HepG2 (cell line): ENCODE measurements at regions not wholly inside any gene's neighbourhood (a gene's known extent, or its start where the extent isn't known, plus 50 kb on each side); places are given as distances from the start of the nearest gene placed in this dataset.

Experiments used
- ATAC-seq: fragments of 200-7000 bp; cut with Tn5 transposase; 3 replicates; pipeline ENCODE4 v1.9.1; 2020; ENCODE audit warnings: mild to moderate bottlenecking, moderate library complexity
- BruUV-seq: library from RNA; stranded (reverse); fragments of 400-500 nt; replicated peaks from 2 replicates; lab custom pipeline; 2021; lab: Mats Ljungman, UMichigan
- CTCF ChIA-PET: fragments of 300-600 bp; formaldehyde crosslinking; extraction: SDS; loops from one replicate; lab custom pipeline; 2021; ENCODE audit warnings: low total read pairs, inconsistent platforms, low intra/inter-chr PET ratio; lab: Yijun Ruan, JAX
- POLR2A ChIA-PET: fragments of 350-600 bp; sonication (Branson Sonifier 250); formaldehyde crosslinking; loops from one replicate; lab custom pipeline; 2020; ENCODE audit warnings: antibody characterized with exemption, inconsistent platforms; lab: Yijun Ruan, JAX
- DNase-seq: peaks from one replicate; pipeline ENCODE4 v3.0.0-alpha.2; 2015; ENCODE audit warnings: low spot score
- FAIRE-seq: peaks from 3 replicates; lab custom pipeline; 2011; peaks lifted over from hg19 to GRCh38; lab: Jason Lieb, UNC
- H2AFZ ChIP-seq: one replicate; pipeline ENCODE4 v1.6.1; 2011; ENCODE audit warnings: low read length, inconsistent platforms
- H3K27ac ChIP-seq: fragments of 300-600 bp; 3 replicates; pipeline ENCODE4 v1.8.0; 2011; ENCODE audit warnings: mixed run types, mild to moderate bottlenecking, mixed read lengths, low read length, inconsistent platforms; ENCODE audit not compliant: insufficient read depth; ENCODE audit errors: extremely low read length
- H3K27me3 ChIP-seq, 2 experiments: fragments of 200-600 bp in 1 of 2; 2 replicates in 1 of 2; 3 replicates in 1 of 2; pipeline versions ENCODE4 v1.6.0 to v1.8.0; 2011; ENCODE audit warnings: low read length in 2 of 2, mild to moderate bottlenecking in 2 of 2, moderate library complexity in 2 of 2, inconsistent platforms in 1 of 2; ENCODE audit not compliant: insufficient read depth in 2 of 2, control insufficient read depth in 1 of 2
- H3K36me3 ChIP-seq, 2 experiments: fragments of 200-600 bp in 1 of 2; replicated peaks in 1 of 2; 2 replicates in 1 of 2; 3 replicates in 1 of 2; pipeline versions ENCODE4 v1.5.1 to v1.8.0; 2011; ENCODE audit warnings: low read length in 2 of 2, inconsistent platforms in 1 of 2; ENCODE audit not compliant: insufficient read depth in 2 of 2, control insufficient read depth in 1 of 2
- H3K4me1 ChIP-seq: 2 replicates; pipeline ENCODE4 v1.5.1; 2012; ENCODE audit warnings: low read length, inconsistent platforms; ENCODE audit not compliant: insufficient read depth
- H3K4me2 ChIP-seq: 2 replicates; pipeline ENCODE4 v1.6.0; 2011; ENCODE audit warnings: low read depth, low read length, inconsistent platforms
- H3K4me3 ChIP-seq, 3 experiments: fragments of 200-600 bp in 1 of 3; sonication (generic), shearing (Covaris generic) in 1 of 3; replicated peaks in 1 of 3; 2 replicates each; pipeline ENCODE4 v1.5.1; 2011 to 2016; ENCODE audit warnings: low read length in 3 of 3, inconsistent platforms in 2 of 3, low read depth in 2 of 3, mild to moderate bottlenecking in 2 of 3, control low read depth in 1 of 3, mixed read lengths in 1 of 3; ENCODE audit not compliant: insufficient read depth in 1 of 3
- H3K79me2 ChIP-seq: one replicate; pipeline ENCODE4 v1.6.1; 2011; ENCODE audit warnings: low read length, inconsistent platforms; ENCODE audit not compliant: insufficient read depth
- H3K9ac ChIP-seq: 2 replicates; pipeline ENCODE4 v1.6.0; 2011; ENCODE audit warnings: mild to moderate bottlenecking, low read depth, low read length, inconsistent platforms; ENCODE audit not compliant: insufficient read depth
- H3K9me3 ChIP-seq: 2 replicates; pipeline ENCODE4 v1.5.1; 2012; ENCODE audit warnings: mild to moderate bottlenecking, low read length
- H4K20me1 ChIP-seq: 2 replicates; pipeline ENCODE4 v1.6.0; 2011; ENCODE audit warnings: inconsistent platforms, mild to moderate bottlenecking, low read length, moderate library complexity; ENCODE audit not compliant: insufficient read depth
- SOX13 ChIP-seq, 3 experiments: fragments of 450-650 bp in 1 of 3; sonication (generic) in 1 of 3; formaldehyde crosslinking in 1 of 3; IDR thresholded peaks in 2 of 3; conservative IDR thresholded peaks in 1 of 3; 2 replicates each; pipeline versions ENCODE4 v1.5.0 to v1.6.1; 2016 to 2020; ENCODE audit warnings: antibody characterized with exemption in 1 of 3, mild to moderate bottlenecking in 1 of 3, missing compliant biosample characterization in 1 of 3, missing genetic modification reagents in 1 of 3, moderate library complexity in 1 of 3
- TEAD2 ChIP-seq: sonication (generic); formaldehyde crosslinking; IDR thresholded peaks from 2 replicates; pipeline ENCODE4 v1.9.0; 2021; ENCODE audit warnings: missing genetic modification reagents
- TEF ChIP-seq: sonication (generic); formaldehyde crosslinking; IDR thresholded peaks from 2 replicates; pipeline ENCODE4 v1.5.0; 2020; ENCODE audit warnings: missing genetic modification reagents
- ZBTB42 ChIP-seq: sonication (generic); formaldehyde crosslinking; IDR thresholded peaks from 2 replicates; pipeline ENCODE4 v1.5.0; 2020; ENCODE audit warnings: mild to moderate bottlenecking, missing genetic modification reagents
- ZHX1 ChIP-seq: sonication (generic); formaldehyde crosslinking; IDR thresholded peaks from 2 replicates; pipeline ENCODE4 v1.8.1; 2022; ENCODE audit warnings: low read depth, mild to moderate bottlenecking, missing genetic modification reagents
- ZKSCAN5 ChIP-seq: sonication (generic); formaldehyde crosslinking; IDR thresholded peaks from 2 replicates; pipeline ENCODE4 v1.5.1; 2020; ENCODE audit warnings: mild to moderate bottlenecking, missing genetic modification reagents
- ZNF17 ChIP-seq: sonication (generic); formaldehyde crosslinking; IDR thresholded peaks from 2 replicates; pipeline ENCODE4 v1.5.0; 2020; ENCODE audit warnings: mild to moderate bottlenecking, missing genetic modification reagents
- ZNF331 ChIP-seq: sonication (generic); formaldehyde crosslinking; IDR thresholded peaks from 2 replicates; pipeline ENCODE4 v1.4.0; 2020; ENCODE audit warnings: missing genetic modification reagents
- ZNF543 ChIP-seq: sonication (generic); formaldehyde crosslinking; IDR thresholded peaks from 2 replicates; pipeline ENCODE4 v1.4.0; 2020; ENCODE audit warnings: mild to moderate bottlenecking, missing genetic modification reagents
- ZNF614 ChIP-seq: IDR thresholded peaks from 2 replicates; pipeline ENCODE4 v1.6.1; 2018; ENCODE audit warnings: missing biosample characterization, missing genetic modification reagents, inconsistent platforms, borderline replicate concordance
- WGBS: methylation state at CpG from one replicate; pipeline ENCODE4 v1.1.6; 2017; ENCODE audit warnings: low lambda C conversion rate; 5-methylcytosine and 5-hydroxymethylcytosine counted together
- in situ Hi-C: cut with HindIII; loops from 2 replicates; pipeline ENCODE4 v1.10.0; 2017; ENCODE audit warnings: low pct_unique_long_range_greater_than_20kb; ENCODE audit not compliant: extremely low pct_ligation_motif_present
- intact Hi-C: fragments of 100-400 bp; cut with micrococcal nuclease; formaldehyde crosslinking; loops from one replicate; pipeline ENCODE4 v1.10.0; 2022; ENCODE audit not compliant: unreplicated experiment
- TF ChIP-seq, protein P1 (sequence below): sonication (generic); formaldehyde crosslinking; IDR thresholded peaks from 2 replicates; pipeline ENCODE4 v1.8.1; 2023; ENCODE audit warnings: mild to moderate bottlenecking, missing genetic modification reagents, borderline replicate concordance
- TF ChIP-seq, protein P2 (sequence below): sonication (generic); formaldehyde crosslinking; IDR thresholded peaks from 2 replicates; pipeline ENCODE4 v1.4.0; 2020; ENCODE audit warnings: missing genetic modification reagents, borderline replicate concordance

- intact Hi-C loops (no loop called here), in situ Hi-C loops (no loop called here)
- FAIRE-seq = no peak
- no peak for DNase-seq
- ChIA-PET POLR2A (no interaction called here), CTCF (no interaction called here)
- H3K9me3 ChIP-seq = no peaks in the 10 kb centered on the region
- H3K36me3 ChIP-seq = no peaks in the 10 kb centered on the region
- WGBS = 47% methylated on average over 3 of the region's 3 CpGs
- H3K4me3 ChIP-seq = no peak overlapping the region
- TF ChIP-seq ZNF614 = no peak
- no peak for ATAC-seq
- H3K9ac ChIP-seq = no peak overlapping the region
- H3K4me2 ChIP-seq = no peak overlapping the region
- no peaks in the 10 kb centered on the region for H4K20me1 ChIP-seq
- BruUV-seq = no TSS peak
- no peak overlapping the region for H2AFZ ChIP-seq
- H3K27ac ChIP-seq = no peak overlapping the region
- H3K79me2 ChIP-seq = no peaks in the 10 kb centered on the region
- H3K4me1 ChIP-seq = peaks cover 8% of the 10 kb centered on the region
- H3K27me3 ChIP-seq = no peaks in the 10 kb centered on the region
These were observed 175.9 kb upstream of the CITED2 start for GRCh38 chr6:139550361-139550760.

DNA sequence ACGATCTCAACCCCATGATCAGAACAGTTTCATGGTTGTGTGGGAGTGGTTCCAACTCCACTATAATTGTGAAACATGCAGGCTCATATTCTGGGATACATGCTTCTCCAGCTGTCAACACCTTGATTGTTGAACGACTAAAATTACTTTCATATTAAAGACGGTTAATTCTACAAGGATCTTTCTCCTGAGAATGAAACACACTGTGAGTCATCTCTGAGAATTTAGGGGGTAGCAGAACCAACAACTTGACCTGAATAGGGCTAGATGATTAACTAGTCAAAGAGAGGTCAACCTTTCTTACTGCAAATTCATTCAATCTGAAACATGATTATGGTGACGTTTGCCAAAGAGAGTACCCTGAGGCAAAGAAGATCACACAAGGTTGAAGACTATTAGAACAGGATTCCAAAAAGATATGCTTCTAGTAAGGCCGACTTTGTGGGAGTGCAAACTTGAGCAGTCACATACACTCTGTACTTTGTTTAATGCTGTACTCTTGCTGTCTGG, 175.2 kb upstream of the CITED2 start:
- no TSS peak for BruUV-seq
- Histone ChIP-seq H3K27me3 (no peaks in the 10 kb centered on the region), H2AFZ (no peak overlapping the region), H3K27ac (no peak overlapping the region), H3K4me2 (no peak overlapping the region), H3K9me3 (no peaks in the 10 kb centered on the region), H3K4me1 (peaks cover 12% of the 10 kb centered on the region), H3K79me2 (no peaks in the 10 kb centered on the region), H3K9ac (no peak overlapping the region), H3K36me3 (no peaks in the 10 kb centered on the region), H4K20me1 (no peaks in the 10 kb centered on the region), H3K4me3 (no peak overlapping the region)
- 75% methylated on average over 5 of the region's 5 CpGs for WGBS
- no peak for ATAC-seq
- POLR2A ChIA-PET = no interaction called here
- in situ Hi-C loops = no loop called here
- CTCF ChIA-PET = no interaction called here
- intact Hi-C loops = no loop called here
- no peak for DNase-seq
- no peak for FAIRE-seq
- TF ChIP-seq TEF (CRISPR knock-in tag) = no peak
- TF ChIP-seq ZKSCAN5 (CRISPR knock-in tag) = no peak
- no peak for TF ChIP-seq ZNF17 (CRISPR knock-in tag)
- TF ChIP-seq ZHX1 (CRISPR knock-in tag) = no peak
- no peak for TF ChIP-seq TEAD2 (CRISPR knock-in tag)
- TF ChIP-seq ZNF543 (CRISPR knock-in tag) = no peak
- TF ChIP-seq, protein P1, sequence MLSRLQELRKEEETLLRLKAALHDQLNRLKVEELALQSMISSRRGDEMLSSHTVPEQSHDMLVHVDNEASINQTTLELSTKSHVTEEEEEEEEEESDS (CRISPR knock-in tag) = no peak
- TF ChIP-seq ZBTB42 (CRISPR knock-in tag) = no peak
- no peak for TF ChIP-seq ZNF331
- TF ChIP-seq SOX13 (IDR thresholded peaks at IDR 0.05) = no peak
- no peak for TF ChIP-seq SOX13 (CRISPR knock-in tag; conservative IDR thresholded peaks at IDR 0.05 in 1 of 2, IDR thresholded peaks at IDR 0.05 in 1 of 2)
- TF ChIP-seq, protein P2, sequence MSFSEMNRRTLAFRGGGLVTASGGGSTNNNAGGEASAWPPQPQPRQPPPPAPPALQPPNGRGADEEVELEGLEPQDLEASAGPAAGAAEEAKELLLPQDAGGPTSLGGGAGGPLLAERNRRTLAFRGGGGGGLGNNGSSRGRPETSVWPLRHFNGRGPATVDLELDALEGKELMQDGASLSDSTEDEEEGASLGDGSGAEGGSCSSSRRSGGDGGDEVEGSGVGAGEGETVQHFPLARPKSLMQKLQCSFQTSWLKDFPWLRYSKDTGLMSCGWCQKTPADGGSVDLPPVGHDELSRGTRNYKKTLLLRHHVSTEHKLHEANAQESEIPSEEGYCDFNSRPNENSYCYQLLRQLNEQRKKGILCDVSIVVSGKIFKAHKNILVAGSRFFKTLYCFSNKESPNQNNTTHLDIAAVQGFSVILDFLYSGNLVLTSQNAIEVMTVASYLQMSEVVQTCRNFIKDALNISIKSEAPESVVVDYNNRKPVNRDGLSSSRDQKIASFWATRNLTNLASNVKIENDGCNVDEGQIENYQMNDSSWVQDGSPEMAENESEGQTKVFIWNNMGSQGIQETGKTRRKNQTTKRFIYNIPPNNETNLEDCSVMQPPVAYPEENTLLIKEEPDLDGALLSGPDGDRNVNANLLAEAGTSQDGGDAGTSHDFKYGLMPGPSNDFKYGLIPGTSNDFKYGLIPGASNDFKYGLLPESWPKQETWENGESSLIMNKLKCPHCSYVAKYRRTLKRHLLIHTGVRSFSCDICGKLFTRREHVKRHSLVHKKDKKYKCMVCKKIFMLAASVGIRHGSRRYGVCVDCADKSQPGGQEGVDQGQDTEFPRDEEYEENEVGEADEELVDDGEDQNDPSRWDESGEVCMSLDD (CRISPR knock-in tag) = no peak
